GM23338 (cell line): ENCODE measurements at regions not wholly inside any gene's neighbourhood (a gene's known extent, or its start where the extent isn't known, plus 50 kb on each side); places are given as distances from the start of the nearest gene placed in this dataset.

ENCODE experiments used
- ATAC-seq: fragments of 200-7000 bp; cut with Tn5 transposase; 3 replicates; pipeline ENCODE4 v1.9.1; 2020
- DNase-seq: peaks from one replicate; pipeline ENCODE4 v3.0.0-alpha.2; 2015; ENCODE audit warnings: low spot score
- H2AFZ ChIP-seq: fragments of 200-600 bp; sonication (generic); 2 replicates; pipeline ENCODE4 v1.8.0; 2016; ENCODE audit warnings: antibody characterized with exemption, mild to moderate bottlenecking, moderate library complexity
- H3F3A ChIP-seq: fragments of 200-600 bp; sonication (generic); replicated peaks from 2 replicates; pipeline ENCODE4 v1.8.0; 2017; ENCODE audit warnings: antibody characterized with exemption, mixed run types, low read depth
- H3K27ac ChIP-seq: fragments of 200-600 bp; sonication (generic); 2 replicates; pipeline ENCODE4 v1.6.1; 2016; ENCODE audit warnings: low read depth
- H3K27me3 ChIP-seq: fragments of 200-600 bp; sonication (generic); 2 replicates; pipeline ENCODE4 v1.8.0; 2016; ENCODE audit warnings: mild to moderate bottlenecking, mixed run types, moderate library complexity; ENCODE audit not compliant: insufficient read depth
- H3K36me3 ChIP-seq: fragments of 200-600 bp; sonication (generic); 2 replicates; pipeline ENCODE4 v1.8.0; 2016; ENCODE audit warnings: mild to moderate bottlenecking; ENCODE audit not compliant: insufficient read depth
- H3K4me1 ChIP-seq: fragments of 200-600 bp; sonication (generic); 2 replicates; pipeline ENCODE4 v1.8.0; 2016; ENCODE audit warnings: mild to moderate bottlenecking, moderate library complexity; ENCODE audit not compliant: insufficient read depth
- H3K4me2 ChIP-seq: fragments of 200-600 bp; sonication (generic); 2 replicates; pipeline ENCODE4 v1.7.1; 2017; ENCODE audit warnings: mixed run types
- H3K4me3 ChIP-seq: fragments of 200-600 bp; sonication (generic); 2 replicates; pipeline ENCODE4 v1.6.1; 2016; ENCODE audit warnings: mixed run types
- H3K79me2 ChIP-seq: fragments of 200-600 bp; sonication (generic); replicated peaks from 2 replicates; pipeline ENCODE4 v1.8.0; 2017; ENCODE audit warnings: mild to moderate bottlenecking; ENCODE audit not compliant: insufficient read depth
- H3K9me2 ChIP-seq: fragments of 200-600 bp; sonication (generic); 2 replicates; pipeline ENCODE4 v1.8.0; 2017; ENCODE audit not compliant: insufficient read depth
- H4K20me1 ChIP-seq: fragments of 200-600 bp; sonication (generic); replicated peaks from 2 replicates; pipeline ENCODE4 v1.8.0; 2017; ENCODE audit warnings: mild to moderate bottlenecking; ENCODE audit not compliant: insufficient read depth
- H3K27ac Mint-ChIP-seq: 2 replicates; pipeline ENCODE4 v1.8.0; 2020; ENCODE audit warnings: inconsistent platforms, mild to moderate bottlenecking, moderate library complexity, mixed read lengths
- H3K27me3 Mint-ChIP-seq: 3 replicates; pipeline ENCODE4 v1.8.0; 2022; ENCODE audit warnings: low read depth, mild to moderate bottlenecking, moderate library complexity, mixed read lengths, inconsistent platforms; ENCODE audit not compliant: insufficient read depth, poor library complexity
- H3K36me3 Mint-ChIP-seq: 3 replicates; pipeline ENCODE4 v1.8.0; 2021; ENCODE audit warnings: low read depth, mild to moderate bottlenecking, inconsistent platforms, moderate library complexity, mixed read lengths
- H3K4me1 Mint-ChIP-seq: 3 replicates; pipeline ENCODE4 v1.8.0; 2020; ENCODE audit warnings: mild to moderate bottlenecking, inconsistent platforms, mixed read lengths
- H3K4me3 Mint-ChIP-seq: 3 replicates; pipeline ENCODE4 v1.8.0; 2021; ENCODE audit warnings: moderate library complexity, mild to moderate bottlenecking, inconsistent platforms, mixed read lengths
- H3K9me3 Mint-ChIP-seq: 3 replicates; pipeline ENCODE4 v1.8.0; 2020; ENCODE audit warnings: moderate library complexity, mild to moderate bottlenecking, inconsistent platforms, mixed read lengths
- CREB1 ChIP-seq: fragments of 250-450 bp; sonication (Bioruptor Pico); IDR thresholded peaks from 2 replicates; pipeline ENCODE4 v1.5.0; 2020; ENCODE audit warnings: low read depth, mild to moderate bottlenecking, moderate library complexity
- EZH2 ChIP-seq: fragments of 200-600 bp; sonication (generic); IDR thresholded peaks from one replicate; pipeline ENCODE4 v1.8.0; 2017; ENCODE audit warnings: antibody characterized with exemption, mild to moderate bottlenecking, low read depth; ENCODE audit not compliant: unreplicated experiment
- TF ChIP-seq, protein P1 (sequence below): fragments of 250-450 bp; sonication (Bioruptor Pico); IDR thresholded peaks from 2 replicates; pipeline ENCODE4 v1.5.0; 2020; ENCODE audit warnings: mild to moderate bottlenecking, moderate library complexity
- TF ChIP-seq, protein P2 (sequence below): IDR thresholded peaks from one replicate; pipeline ENCODE4 v1.6.1; 2018; ENCODE audit warnings: antibody characterized with exemption; ENCODE audit not compliant: unreplicated experiment

DNA sequence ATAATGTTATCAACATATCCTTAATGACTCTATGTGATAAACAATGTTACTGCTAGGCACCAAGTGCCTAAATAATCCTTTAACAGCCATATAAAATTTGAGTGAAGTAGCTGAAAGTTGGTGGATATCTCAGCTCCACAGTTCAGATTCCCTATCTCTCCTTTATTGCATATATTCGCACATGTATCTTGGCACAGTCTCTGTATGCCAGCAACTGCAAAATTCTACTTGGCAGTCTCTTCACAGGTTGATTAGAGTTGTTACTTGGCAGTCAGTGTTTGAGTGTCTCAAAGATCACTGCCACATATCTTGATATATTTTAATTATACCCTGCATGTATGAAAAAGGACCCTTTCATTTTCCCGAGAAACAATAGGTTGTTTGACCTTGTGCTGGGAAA is 879.3 kb downstream of the OLFM4 start (continued):
- TF ChIP-seq, protein P1, sequence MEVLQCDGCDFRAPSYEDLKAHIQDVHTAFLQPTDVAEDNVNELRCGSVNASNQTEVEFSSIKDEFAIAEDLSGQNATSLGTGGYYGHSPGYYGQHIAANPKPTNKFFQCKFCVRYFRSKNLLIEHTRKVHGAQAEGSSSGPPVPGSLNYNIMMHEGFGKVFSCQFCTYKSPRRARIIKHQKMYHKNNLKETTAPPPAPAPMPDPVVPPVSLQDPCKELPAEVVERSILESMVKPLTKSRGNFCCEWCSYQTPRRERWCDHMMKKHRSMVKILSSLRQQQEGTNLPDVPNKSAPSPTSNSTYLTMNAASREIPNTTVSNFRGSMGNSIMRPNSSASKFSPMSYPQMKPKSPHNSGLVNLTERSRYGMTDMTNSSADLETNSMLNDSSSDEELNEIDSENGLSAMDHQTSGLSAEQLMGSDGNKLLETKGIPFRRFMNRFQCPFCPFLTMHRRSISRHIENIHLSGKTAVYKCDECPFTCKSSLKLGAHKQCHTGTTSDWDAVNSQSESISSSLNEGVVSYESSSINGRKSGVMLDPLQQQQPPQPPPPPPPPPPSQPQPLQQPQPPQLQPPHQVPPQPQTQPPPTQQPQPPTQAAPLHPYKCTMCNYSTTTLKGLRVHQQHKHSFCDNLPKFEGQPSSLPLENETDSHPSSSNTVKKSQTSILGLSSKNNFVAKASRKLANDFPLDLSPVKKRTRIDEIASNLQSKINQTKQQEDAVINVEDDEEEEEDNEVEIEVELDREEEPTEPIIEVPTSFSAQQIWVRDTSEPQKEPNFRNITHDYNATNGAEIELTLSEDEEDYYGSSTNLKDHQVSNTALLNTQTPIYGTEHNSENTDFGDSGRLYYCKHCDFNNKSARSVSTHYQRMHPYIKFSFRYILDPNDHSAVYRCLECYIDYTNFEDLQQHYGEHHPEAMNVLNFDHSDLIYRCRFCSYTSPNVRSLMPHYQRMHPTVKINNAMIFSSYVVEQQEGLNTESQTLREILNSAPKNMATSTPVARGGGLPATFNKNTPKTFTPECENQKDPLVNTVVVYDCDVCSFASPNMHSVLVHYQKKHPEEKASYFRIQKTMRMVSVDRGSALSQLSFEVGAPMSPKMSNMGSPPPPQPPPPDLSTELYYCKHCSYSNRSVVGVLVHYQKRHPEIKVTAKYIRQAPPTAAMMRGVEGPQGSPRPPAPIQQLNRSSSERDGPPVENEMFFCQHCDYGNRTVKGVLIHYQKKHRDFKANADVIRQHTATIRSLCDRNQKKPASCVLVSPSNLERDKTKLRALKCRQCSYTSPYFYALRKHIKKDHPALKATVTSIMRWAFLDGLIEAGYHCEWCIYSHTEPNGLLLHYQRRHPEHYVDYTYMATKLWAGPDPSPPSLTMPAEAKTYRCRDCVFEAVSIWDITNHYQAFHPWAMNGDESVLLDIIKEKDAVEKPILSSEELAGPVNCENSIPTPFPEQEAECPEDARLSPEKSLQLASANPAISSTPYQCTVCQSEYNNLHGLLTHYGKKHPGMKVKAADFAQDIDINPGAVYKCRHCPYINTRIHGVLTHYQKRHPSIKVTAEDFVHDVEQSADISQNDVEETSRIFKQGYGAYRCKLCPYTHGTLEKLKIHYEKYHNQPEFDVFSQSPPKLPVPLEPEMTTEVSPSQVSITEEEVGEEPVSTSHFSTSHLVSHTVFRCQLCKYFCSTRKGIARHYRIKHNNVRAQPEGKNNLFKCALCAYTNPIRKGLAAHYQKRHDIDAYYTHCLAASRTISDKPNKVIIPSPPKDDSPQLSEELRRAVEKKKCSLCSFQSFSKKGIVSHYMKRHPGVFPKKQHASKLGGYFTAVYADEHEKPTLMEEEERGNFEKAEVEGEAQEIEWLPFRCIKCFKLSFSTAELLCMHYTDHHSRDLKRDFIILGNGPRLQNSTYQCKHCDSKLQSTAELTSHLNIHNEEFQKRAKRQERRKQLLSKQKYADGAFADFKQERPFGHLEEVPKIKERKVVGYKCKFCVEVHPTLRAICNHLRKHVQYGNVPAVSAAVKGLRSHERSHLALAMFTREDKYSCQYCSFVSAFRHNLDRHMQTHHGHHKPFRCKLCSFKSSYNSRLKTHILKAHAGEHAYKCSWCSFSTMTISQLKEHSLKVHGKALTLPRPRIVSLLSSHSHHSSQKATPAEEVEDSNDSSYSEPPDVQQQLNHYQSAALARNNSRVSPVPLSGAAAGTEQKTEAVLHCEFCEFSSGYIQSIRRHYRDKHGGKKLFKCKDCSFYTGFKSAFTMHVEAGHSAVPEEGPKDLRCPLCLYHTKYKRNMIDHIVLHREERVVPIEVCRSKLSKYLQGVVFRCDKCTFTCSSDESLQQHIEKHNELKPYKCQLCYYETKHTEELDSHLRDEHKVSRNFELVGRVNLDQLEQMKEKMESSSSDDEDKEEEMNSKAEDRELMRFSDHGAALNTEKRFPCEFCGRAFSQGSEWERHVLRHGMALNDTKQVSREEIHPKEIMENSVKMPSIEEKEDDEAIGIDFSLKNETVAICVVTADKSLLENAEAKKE (CRISPR knock-in tag): no peak
- TF ChIP-seq, protein P2, sequence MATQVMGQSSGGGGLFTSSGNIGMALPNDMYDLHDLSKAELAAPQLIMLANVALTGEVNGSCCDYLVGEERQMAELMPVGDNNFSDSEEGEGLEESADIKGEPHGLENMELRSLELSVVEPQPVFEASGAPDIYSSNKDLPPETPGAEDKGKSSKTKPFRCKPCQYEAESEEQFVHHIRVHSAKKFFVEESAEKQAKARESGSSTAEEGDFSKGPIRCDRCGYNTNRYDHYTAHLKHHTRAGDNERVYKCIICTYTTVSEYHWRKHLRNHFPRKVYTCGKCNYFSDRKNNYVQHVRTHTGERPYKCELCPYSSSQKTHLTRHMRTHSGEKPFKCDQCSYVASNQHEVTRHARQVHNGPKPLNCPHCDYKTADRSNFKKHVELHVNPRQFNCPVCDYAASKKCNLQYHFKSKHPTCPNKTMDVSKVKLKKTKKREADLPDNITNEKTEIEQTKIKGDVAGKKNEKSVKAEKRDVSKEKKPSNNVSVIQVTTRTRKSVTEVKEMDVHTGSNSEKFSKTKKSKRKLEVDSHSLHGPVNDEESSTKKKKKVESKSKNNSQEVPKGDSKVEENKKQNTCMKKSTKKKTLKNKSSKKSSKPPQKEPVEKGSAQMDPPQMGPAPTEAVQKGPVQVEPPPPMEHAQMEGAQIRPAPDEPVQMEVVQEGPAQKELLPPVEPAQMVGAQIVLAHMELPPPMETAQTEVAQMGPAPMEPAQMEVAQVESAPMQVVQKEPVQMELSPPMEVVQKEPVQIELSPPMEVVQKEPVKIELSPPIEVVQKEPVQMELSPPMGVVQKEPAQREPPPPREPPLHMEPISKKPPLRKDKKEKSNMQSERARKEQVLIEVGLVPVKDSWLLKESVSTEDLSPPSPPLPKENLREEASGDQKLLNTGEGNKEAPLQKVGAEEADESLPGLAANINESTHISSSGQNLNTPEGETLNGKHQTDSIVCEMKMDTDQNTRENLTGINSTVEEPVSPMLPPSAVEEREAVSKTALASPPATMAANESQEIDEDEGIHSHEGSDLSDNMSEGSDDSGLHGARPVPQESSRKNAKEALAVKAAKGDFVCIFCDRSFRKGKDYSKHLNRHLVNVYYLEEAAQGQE: no peak
- TF ChIP-seq CREB1: no peak

DNA sequence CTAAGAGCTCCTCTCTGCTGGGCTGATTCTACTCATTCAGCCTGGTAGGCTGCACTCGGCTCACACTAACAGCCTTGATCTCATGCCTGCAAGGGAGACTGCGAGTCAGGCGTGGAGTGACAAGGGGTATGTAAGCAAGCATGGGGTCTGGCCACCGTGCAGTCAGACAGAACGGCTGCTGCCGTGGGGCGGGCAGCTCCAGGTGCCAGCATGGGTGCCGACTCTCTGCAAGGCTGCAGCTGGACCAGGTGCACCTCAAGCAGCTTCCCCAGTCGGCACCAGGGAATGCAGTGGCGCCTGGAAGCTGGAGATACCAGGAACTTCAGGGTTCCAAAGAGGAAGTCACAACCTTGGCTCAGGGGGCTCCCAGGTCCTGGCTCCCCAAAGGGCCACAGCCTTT is 892.3 kb downstream of the OLFM4 start:
- TF ChIP-seq EZH2: no peak
- no peak overlapping the region for H3K27ac Mint-ChIP-seq
- no peaks in the 10 kb centered on the region for H4K20me1 ChIP-seq
- no peaks in the 10 kb centered on the region for H3K36me3 ChIP-seq
- no peaks in the 10 kb centered on the region for H3K4me1 Mint-ChIP-seq
- H3K9me2 ChIP-seq: no peaks in the 10 kb centered on the region
- H3K4me2 ChIP-seq: no peak overlapping the region
- H3K9me3 Mint-ChIP-seq: no peaks in the 10 kb centered on the region
- H3K27me3 Mint-ChIP-seq: no peaks in the 10 kb centered on the region
- no peaks in the 10 kb centered on the region for H3K79me2 ChIP-seq
- no peak overlapping the region for H3K27ac ChIP-seq
- H3K4me3 Mint-ChIP-seq: no peak overlapping the region
- no peak overlapping the region for H2AFZ ChIP-seq
- H3K36me3 Mint-ChIP-seq: no peaks in the 10 kb centered on the region
- ATAC-seq: no peak
- 0 out of 2 replicates have a peak, but pooled peaks cover 3% of the 10 kb centered on the region for H3K4me1 ChIP-seq
- H3F3A ChIP-seq: no peaks in the 10 kb centered on the region
- H3K27me3 ChIP-seq: no peaks in the 10 kb centered on the region
- no peak overlapping the region for H3K4me3 ChIP-seq
- DNase-seq: no peak
